A673 (cell line): ENCODE measurements at regions not wholly inside any gene's neighbourhood (a gene's known extent, or its start where the extent isn't known, plus 50 kb on each side); places are given as distances from the start of the nearest gene placed in this dataset.

Source experiments
- EZH2 ChIP-seq: fragments of 200-600 bp; sonication (generic); IDR thresholded peaks from 2 replicates; pipeline ENCODE4 v1.6.1; 2017; ENCODE audit warnings: borderline replicate concordance, low read depth, mild to moderate bottlenecking, mixed read lengths, antibody characterized with exemption, low read length; ENCODE audit not compliant: poor library complexity, severe bottlenecking
- TF ChIP-seq, protein P1 (sequence below): fragments of 300-800, 200-600 bp; sonication (generic); conservative IDR thresholded peaks from 2 replicates; pipeline ENCODE4 v1.5.1; 2017; ENCODE audit warnings: low read depth, mild to moderate bottlenecking, antibody characterized with exemption, low read length, moderate library complexity, mixed read lengths

GRCh38 chr9:87443006-87443405 is 54.7 kb upstream of the DAPK1 start:
- TF ChIP-seq, protein P1, sequence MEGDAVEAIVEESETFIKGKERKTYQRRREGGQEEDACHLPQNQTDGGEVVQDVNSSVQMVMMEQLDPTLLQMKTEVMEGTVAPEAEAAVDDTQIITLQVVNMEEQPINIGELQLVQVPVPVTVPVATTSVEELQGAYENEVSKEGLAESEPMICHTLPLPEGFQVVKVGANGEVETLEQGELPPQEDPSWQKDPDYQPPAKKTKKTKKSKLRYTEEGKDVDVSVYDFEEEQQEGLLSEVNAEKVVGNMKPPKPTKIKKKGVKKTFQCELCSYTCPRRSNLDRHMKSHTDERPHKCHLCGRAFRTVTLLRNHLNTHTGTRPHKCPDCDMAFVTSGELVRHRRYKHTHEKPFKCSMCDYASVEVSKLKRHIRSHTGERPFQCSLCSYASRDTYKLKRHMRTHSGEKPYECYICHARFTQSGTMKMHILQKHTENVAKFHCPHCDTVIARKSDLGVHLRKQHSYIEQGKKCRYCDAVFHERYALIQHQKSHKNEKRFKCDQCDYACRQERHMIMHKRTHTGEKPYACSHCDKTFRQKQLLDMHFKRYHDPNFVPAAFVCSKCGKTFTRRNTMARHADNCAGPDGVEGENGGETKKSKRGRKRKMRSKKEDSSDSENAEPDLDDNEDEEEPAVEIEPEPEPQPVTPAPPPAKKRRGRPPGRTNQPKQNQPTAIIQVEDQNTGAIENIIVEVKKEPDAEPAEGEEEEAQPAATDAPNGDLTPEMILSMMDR: no peak
- no peak for TF ChIP-seq EZH2
